ENCODE measurements at regions not wholly inside any gene's neighbourhood (a gene's known extent, or its start where the extent isn't known, plus 50 kb on each side); places are given as distances from the start of the nearest gene placed in this dataset.

GRCh38 chr6:125534430-125535263 lies 214.8 kb upstream of the HEY2 start:
- TF ChIP-seq CTCF (conservative IDR thresholded peaks at IDR 0.05; ENCODE audit: low read depth in 2 of 2), result no peak
- TF ChIP-seq POLR2AphosphoS5 (IDR thresholded peaks at IDR 0.05; ENCODE audit: low read depth), result no peak
- no peak for TF ChIP-seq EZH2 (IDR thresholded peaks at IDR 0.05; ENCODE audit: low read depth, unreplicated experiment)
- no peak for TF ChIP-seq JUNB (IDR thresholded peaks at IDR 0.05; ENCODE audit: unreplicated experiment)
- no peak for TF ChIP-seq CREB1 (CRISPR knock-in tag; IDR thresholded peaks at IDR 0.05; ENCODE audit: low read depth)
- no peak for TF ChIP-seq ZNF114 (CRISPR knock-in tag; IDR thresholded peaks at IDR 0.05)
- no peak for TF ChIP-seq EZH2phosphoT487 (IDR thresholded peaks at IDR 0.05; ENCODE audit: unreplicated experiment)
- no peak for TF ChIP-seq STAT1 (IDR thresholded peaks at IDR 0.05; ENCODE audit: unreplicated experiment)
- no peak for TF ChIP-seq REST (IDR thresholded peaks at IDR 0.05; ENCODE audit: unreplicated experiment)
- no peak for TF ChIP-seq NANOG (IDR thresholded peaks at IDR 0.05; ENCODE audit: borderline replicate concordance)
- TF ChIP-seq ETS1 (IDR thresholded peaks at IDR 0.05), result no peak

Measured in GM23338 (cell line).